Glutamatergic neuron (in vitro differentiated cells): ENCODE measurements at regions not wholly inside any gene's neighbourhood (a gene's known extent, or its start where the extent isn't known, plus 50 kb on each side); places are given as distances from the start of the nearest gene placed in this dataset.
A peak's percentile ranks its signal among the peaks of the same experiment; 100 is the strongest.

ENCODE experiments used
- DNase-seq: peaks from one replicate; pipeline ENCODE4 v3.0.0; 2022
- H3K27ac Mint-ChIP-seq: one replicate; pipeline ENCODE4 v1.8.0; 2020; ENCODE audit warnings: mild to moderate bottlenecking, mixed read lengths, inconsistent platforms; ENCODE audit not compliant: unreplicated experiment
- H3K27me3 Mint-ChIP-seq: one replicate; pipeline ENCODE4 v1.8.0; 2020; ENCODE audit warnings: mild to moderate bottlenecking, moderate library complexity, mixed read lengths, inconsistent platforms; ENCODE audit not compliant: unreplicated experiment
- H3K36me3 Mint-ChIP-seq: one replicate; pipeline ENCODE4 v1.8.0; 2020; ENCODE audit warnings: mild to moderate bottlenecking, mixed read lengths, inconsistent platforms; ENCODE audit not compliant: unreplicated experiment
- H3K4me1 Mint-ChIP-seq: one replicate; pipeline ENCODE4 v1.8.0; 2020; ENCODE audit warnings: mild to moderate bottlenecking, low read depth, mixed read lengths, inconsistent platforms; ENCODE audit not compliant: unreplicated experiment
- H3K4me3 Mint-ChIP-seq: one replicate; pipeline ENCODE4 v1.8.0; 2020; ENCODE audit warnings: mild to moderate bottlenecking, mixed read lengths, inconsistent platforms; ENCODE audit not compliant: unreplicated experiment
- H3K9me3 Mint-ChIP-seq: one replicate; pipeline ENCODE4 v1.8.0; 2020; ENCODE audit warnings: mild to moderate bottlenecking, moderate library complexity, mixed read lengths, inconsistent platforms; ENCODE audit not compliant: unreplicated experiment
- microRNA-seq: library from miRNA; unstranded; fragments of <30 nt; microRNA quantifications from one replicate; pipeline ENCODE4, GENCODE V29; 2020; ENCODE audit not compliant: unreplicated experiment
- TF ChIP-seq, protein P1 (sequence below): fragments of 200-600 bp; sonication (generic); IDR thresholded peaks from one replicate; pipeline ENCODE4 v1.5.0; 2021; ENCODE audit not compliant: partially characterized antibody, unreplicated experiment

DNA sequence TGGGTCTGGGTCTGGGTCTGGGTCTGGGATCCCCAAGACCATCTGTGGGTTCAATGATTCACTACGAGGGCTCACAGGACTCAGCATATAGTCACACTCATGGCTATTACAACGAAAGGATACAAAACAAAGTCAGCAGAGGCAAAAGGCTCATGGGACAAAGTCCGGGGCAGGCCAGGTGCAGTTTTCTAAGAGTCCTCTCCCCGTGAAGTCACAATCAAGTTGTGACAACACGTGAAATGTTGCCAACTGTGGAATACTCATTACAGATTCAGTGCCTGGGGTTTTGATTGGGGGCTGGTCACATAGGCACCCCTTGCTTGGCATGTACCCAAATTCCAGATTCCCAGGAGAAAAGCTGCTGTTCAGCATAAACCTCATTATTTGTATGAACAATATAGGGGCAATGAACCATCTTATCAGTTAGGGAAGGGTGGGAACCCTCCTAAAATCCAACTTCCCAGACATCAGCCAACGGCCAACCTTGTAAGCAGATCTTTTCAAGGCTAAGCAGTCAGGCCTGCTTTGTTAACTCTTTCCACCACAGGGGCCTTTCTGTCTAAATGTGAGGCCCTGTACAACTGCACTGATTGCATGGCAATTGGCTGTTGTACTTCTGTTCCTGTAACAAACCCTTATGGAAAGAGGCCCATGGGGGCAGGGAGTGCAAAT is 58.2 kb upstream of the DIPK2B start:
- no peak for DNase-seq
- H3K36me3 Mint-ChIP-seq, result no peaks in the 10 kb centered on the region
- no peaks in the 10 kb centered on the region for H3K27me3 Mint-ChIP-seq
- TF ChIP-seq, protein P1, sequence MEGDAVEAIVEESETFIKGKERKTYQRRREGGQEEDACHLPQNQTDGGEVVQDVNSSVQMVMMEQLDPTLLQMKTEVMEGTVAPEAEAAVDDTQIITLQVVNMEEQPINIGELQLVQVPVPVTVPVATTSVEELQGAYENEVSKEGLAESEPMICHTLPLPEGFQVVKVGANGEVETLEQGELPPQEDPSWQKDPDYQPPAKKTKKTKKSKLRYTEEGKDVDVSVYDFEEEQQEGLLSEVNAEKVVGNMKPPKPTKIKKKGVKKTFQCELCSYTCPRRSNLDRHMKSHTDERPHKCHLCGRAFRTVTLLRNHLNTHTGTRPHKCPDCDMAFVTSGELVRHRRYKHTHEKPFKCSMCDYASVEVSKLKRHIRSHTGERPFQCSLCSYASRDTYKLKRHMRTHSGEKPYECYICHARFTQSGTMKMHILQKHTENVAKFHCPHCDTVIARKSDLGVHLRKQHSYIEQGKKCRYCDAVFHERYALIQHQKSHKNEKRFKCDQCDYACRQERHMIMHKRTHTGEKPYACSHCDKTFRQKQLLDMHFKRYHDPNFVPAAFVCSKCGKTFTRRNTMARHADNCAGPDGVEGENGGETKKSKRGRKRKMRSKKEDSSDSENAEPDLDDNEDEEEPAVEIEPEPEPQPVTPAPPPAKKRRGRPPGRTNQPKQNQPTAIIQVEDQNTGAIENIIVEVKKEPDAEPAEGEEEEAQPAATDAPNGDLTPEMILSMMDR, result no peak
- H3K4me1 Mint-ChIP-seq, result no peaks in the 10 kb centered on the region
- no peak overlapping the region for H3K4me3 Mint-ChIP-seq
- no peaks in the 10 kb centered on the region for H3K9me3 Mint-ChIP-seq
- no peak overlapping the region for H3K27ac Mint-ChIP-seq

Small RNA genes lying in the stretch of these regions (microRNA-seq; reads per million reads assigned to microRNA genes)
- gene MIR221 (3,131 reads per million, percentile 95 among the genes with 10 or more reads in this experiment), gene MIR222 (244 reads per million, percentile 82 among the genes with 10 or more reads in this experiment)
